ENCODE measurements at regions not wholly inside any gene's neighbourhood (a gene's known extent, or its start where the extent isn't known, plus 50 kb on each side); places are given as distances from the start of the nearest gene placed in this dataset.

GRCh38 chr11:15484398-15484797 is 369.7 kb downstream of the INSC start:
- TF ChIP-seq CTCF (IDR thresholded peaks at IDR 0.05) (no peak), POLR2A (IDR thresholded peaks at IDR 0.05) (no peak)
